HepG2 (cell line): ENCODE measurements at regions not wholly inside any gene's neighbourhood (a gene's known extent, or its start where the extent isn't known, plus 50 kb on each side); places are given as distances from the start of the nearest gene placed in this dataset.

Experiments used
- ATAC-seq: fragments of 200-7000 bp; cut with Tn5 transposase; 3 replicates; pipeline ENCODE4 v1.9.1; 2020; ENCODE audit warnings: mild to moderate bottlenecking, moderate library complexity
- BruUV-seq: library from RNA; stranded (reverse); fragments of 400-500 nt; replicated peaks from 2 replicates; lab custom pipeline; 2021; lab: Mats Ljungman, UMichigan
- CTCF ChIA-PET: fragments of 300-600 bp; formaldehyde crosslinking; extraction: SDS; loops from one replicate; lab custom pipeline; 2021; ENCODE audit warnings: low total read pairs, inconsistent platforms, low intra/inter-chr PET ratio; lab: Yijun Ruan, JAX
- POLR2A ChIA-PET: fragments of 350-600 bp; sonication (Branson Sonifier 250); formaldehyde crosslinking; loops from one replicate; lab custom pipeline; 2020; ENCODE audit warnings: antibody characterized with exemption, inconsistent platforms; lab: Yijun Ruan, JAX
- DNase-seq: peaks from one replicate; pipeline ENCODE4 v3.0.0-alpha.2; 2015; ENCODE audit warnings: low spot score
- FAIRE-seq: peaks from 3 replicates; lab custom pipeline; 2011; peaks lifted over from hg19 to GRCh38; lab: Jason Lieb, UNC
- H2AFZ ChIP-seq: one replicate; pipeline ENCODE4 v1.6.1; 2011; ENCODE audit warnings: low read length, inconsistent platforms
- H3K27ac ChIP-seq: fragments of 300-600 bp; 3 replicates; pipeline ENCODE4 v1.8.0; 2011; ENCODE audit warnings: mixed run types, mild to moderate bottlenecking, mixed read lengths, low read length, inconsistent platforms; ENCODE audit not compliant: insufficient read depth; ENCODE audit errors: extremely low read length
- H3K27me3 ChIP-seq, 2 experiments: fragments of 200-600 bp in 1 of 2; 2 replicates in 1 of 2; 3 replicates in 1 of 2; pipeline versions ENCODE4 v1.6.0 to v1.8.0; 2011; ENCODE audit warnings: low read length in 2 of 2, mild to moderate bottlenecking in 2 of 2, moderate library complexity in 2 of 2, inconsistent platforms in 1 of 2; ENCODE audit not compliant: insufficient read depth in 2 of 2, control insufficient read depth in 1 of 2
- H3K36me3 ChIP-seq, 2 experiments: fragments of 200-600 bp in 1 of 2; replicated peaks in 1 of 2; 2 replicates in 1 of 2; 3 replicates in 1 of 2; pipeline versions ENCODE4 v1.5.1 to v1.8.0; 2011; ENCODE audit warnings: low read length in 2 of 2, inconsistent platforms in 1 of 2; ENCODE audit not compliant: insufficient read depth in 2 of 2, control insufficient read depth in 1 of 2
- H3K4me1 ChIP-seq: 2 replicates; pipeline ENCODE4 v1.5.1; 2012; ENCODE audit warnings: low read length, inconsistent platforms; ENCODE audit not compliant: insufficient read depth
- H3K4me2 ChIP-seq: 2 replicates; pipeline ENCODE4 v1.6.0; 2011; ENCODE audit warnings: low read depth, low read length, inconsistent platforms
- H3K4me3 ChIP-seq, 3 experiments: fragments of 200-600 bp in 1 of 3; sonication (generic), shearing (Covaris generic) in 1 of 3; replicated peaks in 1 of 3; 2 replicates each; pipeline ENCODE4 v1.5.1; 2011 to 2016; ENCODE audit warnings: low read length in 3 of 3, inconsistent platforms in 2 of 3, low read depth in 2 of 3, mild to moderate bottlenecking in 2 of 3, control low read depth in 1 of 3, mixed read lengths in 1 of 3; ENCODE audit not compliant: insufficient read depth in 1 of 3
- H3K79me2 ChIP-seq: one replicate; pipeline ENCODE4 v1.6.1; 2011; ENCODE audit warnings: low read length, inconsistent platforms; ENCODE audit not compliant: insufficient read depth
- H3K9ac ChIP-seq: 2 replicates; pipeline ENCODE4 v1.6.0; 2011; ENCODE audit warnings: mild to moderate bottlenecking, low read depth, low read length, inconsistent platforms; ENCODE audit not compliant: insufficient read depth
- H3K9me3 ChIP-seq: 2 replicates; pipeline ENCODE4 v1.5.1; 2012; ENCODE audit warnings: mild to moderate bottlenecking, low read length
- H4K20me1 ChIP-seq: 2 replicates; pipeline ENCODE4 v1.6.0; 2011; ENCODE audit warnings: inconsistent platforms, mild to moderate bottlenecking, low read length, moderate library complexity; ENCODE audit not compliant: insufficient read depth
- ARHGAP35 ChIP-seq: sonication (generic); formaldehyde crosslinking; IDR thresholded peaks from 2 replicates; pipeline ENCODE4 v1.9.0; 2022; ENCODE audit warnings: mild to moderate bottlenecking, inconsistent platforms, moderate library complexity, missing genetic modification reagents, borderline replicate concordance
- ZFP41 ChIP-seq: sonication (generic); formaldehyde crosslinking; IDR thresholded peaks from 2 replicates; pipeline ENCODE4 v1.4.0; 2020; ENCODE audit warnings: mild to moderate bottlenecking, missing genetic modification reagents, borderline replicate concordance
- WGBS: methylation state at CpG from one replicate; pipeline ENCODE4 v1.1.6; 2017; ENCODE audit warnings: low lambda C conversion rate; 5-methylcytosine and 5-hydroxymethylcytosine counted together
- in situ Hi-C: cut with HindIII; loops from 2 replicates; pipeline ENCODE4 v1.10.0; 2017; ENCODE audit warnings: low pct_unique_long_range_greater_than_20kb; ENCODE audit not compliant: extremely low pct_ligation_motif_present
- intact Hi-C: fragments of 100-400 bp; cut with micrococcal nuclease; formaldehyde crosslinking; loops from one replicate; pipeline ENCODE4 v1.10.0; 2022; ENCODE audit not compliant: unreplicated experiment
- TF ChIP-seq, protein P1 (sequence below), 2 experiments: sonication (generic) in 1 of 2; formaldehyde crosslinking in 1 of 2; IDR thresholded peaks; 2 replicates each; pipeline versions ENCODE4 v1.6.1 to v1.9.0; 2014 to 2022; ENCODE audit warnings: antibody characterized with exemption in 1 of 2, borderline replicate concordance in 1 of 2, inconsistent platforms in 1 of 2, low read depth in 1 of 2, missing genetic modification reagents in 1 of 2
- TF ChIP-seq, protein P2 (sequence below): sonication (generic); formaldehyde crosslinking; IDR thresholded peaks from 2 replicates; pipeline ENCODE4 v1.4.0; 2020; ENCODE audit warnings: mild to moderate bottlenecking, missing genetic modification reagents, borderline replicate concordance
- TF ChIP-seq, protein P3 (sequence below): sonication (generic); formaldehyde crosslinking; conservative IDR thresholded peaks from 2 replicates; pipeline ENCODE4 v1.8.0; 2022; ENCODE audit warnings: missing genetic modification reagents
- TF ChIP-seq, protein P4 (sequence below): sonication (generic); formaldehyde crosslinking; IDR thresholded peaks from 2 replicates; pipeline ENCODE4 v1.9.0; 2021; ENCODE audit warnings: missing genetic modification reagents, borderline replicate concordance

DNA sequence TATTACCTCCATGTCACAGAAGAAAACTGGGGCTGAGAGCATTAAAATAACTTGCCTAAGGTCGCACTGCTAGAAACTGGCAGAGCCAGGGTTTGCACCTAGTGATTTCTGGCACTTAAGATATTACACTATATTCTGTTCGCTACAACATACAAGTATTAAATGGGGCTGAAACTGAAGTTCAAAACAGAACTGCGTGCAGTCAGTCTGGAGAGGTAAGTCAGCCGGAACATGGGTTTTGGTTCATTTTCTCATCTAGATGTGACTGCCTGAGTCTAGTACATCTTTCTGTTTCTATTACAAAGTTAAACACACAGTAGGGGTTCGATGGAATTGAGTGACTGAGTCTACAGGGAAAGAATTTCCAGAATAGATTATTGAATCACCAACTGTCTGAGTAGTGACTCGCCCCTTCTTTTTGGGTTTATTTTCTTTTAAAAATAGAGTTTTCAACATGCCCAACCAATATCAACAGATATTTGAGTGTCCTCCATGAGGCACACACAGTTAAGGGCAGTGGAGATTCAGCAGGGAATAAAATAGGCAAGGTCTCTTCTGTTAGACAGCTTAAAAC is 150.8 kb downstream of the RNF152 start:
- H3K27me3 ChIP-seq, result no peaks in the 10 kb centered on the region; a peak in 1 of 5 replicates
- intact Hi-C loops, result no loop called here
- FAIRE-seq (no peak), DNase-seq (no peak), ATAC-seq (no peak)
- no peak overlapping the region for H3K27ac ChIP-seq
- no peaks in the 10 kb centered on the region for H4K20me1 ChIP-seq
- no peak overlapping the region for H2AFZ ChIP-seq
- no TSS peak for BruUV-seq
- no peaks in the 10 kb centered on the region for H3K79me2 ChIP-seq
- H3K9ac ChIP-seq, result no peak overlapping the region
- H3K4me2 ChIP-seq, result no peak overlapping the region
- no peaks in the 10 kb centered on the region for H3K4me1 ChIP-seq
- WGBS, result 2% methylated on average over 6 of the region's 6 CpGs
- H3K36me3 ChIP-seq, result no peaks in the 10 kb centered on the region
- H3K4me3 ChIP-seq, result no peak overlapping the region
- ChIA-PET POLR2A (no interaction called here), CTCF (no interaction called here)
- no peaks in the 10 kb centered on the region for H3K9me3 ChIP-seq
- in situ Hi-C loops, result no loop called here
- TF ChIP-seq ARHGAP35 (CRISPR knock-in tag) (no peak), ZFP41 (CRISPR knock-in tag) (no peak)
- TF ChIP-seq, protein P1, sequence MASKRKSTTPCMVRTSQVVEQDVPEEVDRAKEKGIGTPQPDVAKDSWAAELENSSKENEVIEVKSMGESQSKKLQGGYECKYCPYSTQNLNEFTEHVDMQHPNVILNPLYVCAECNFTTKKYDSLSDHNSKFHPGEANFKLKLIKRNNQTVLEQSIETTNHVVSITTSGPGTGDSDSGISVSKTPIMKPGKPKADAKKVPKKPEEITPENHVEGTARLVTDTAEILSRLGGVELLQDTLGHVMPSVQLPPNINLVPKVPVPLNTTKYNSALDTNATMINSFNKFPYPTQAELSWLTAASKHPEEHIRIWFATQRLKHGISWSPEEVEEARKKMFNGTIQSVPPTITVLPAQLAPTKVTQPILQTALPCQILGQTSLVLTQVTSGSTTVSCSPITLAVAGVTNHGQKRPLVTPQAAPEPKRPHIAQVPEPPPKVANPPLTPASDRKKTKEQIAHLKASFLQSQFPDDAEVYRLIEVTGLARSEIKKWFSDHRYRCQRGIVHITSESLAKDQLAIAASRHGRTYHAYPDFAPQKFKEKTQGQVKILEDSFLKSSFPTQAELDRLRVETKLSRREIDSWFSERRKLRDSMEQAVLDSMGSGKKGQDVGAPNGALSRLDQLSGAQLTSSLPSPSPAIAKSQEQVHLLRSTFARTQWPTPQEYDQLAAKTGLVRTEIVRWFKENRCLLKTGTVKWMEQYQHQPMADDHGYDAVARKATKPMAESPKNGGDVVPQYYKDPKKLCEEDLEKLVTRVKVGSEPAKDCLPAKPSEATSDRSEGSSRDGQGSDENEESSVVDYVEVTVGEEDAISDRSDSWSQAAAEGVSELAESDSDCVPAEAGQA (IDR thresholded peaks at IDR 0.05; ENCODE audit: low read depth), result no peak
- TF ChIP-seq, protein P1 (CRISPR knock-in tag; IDR thresholded peaks at IDR 0.05; ENCODE audit: borderline replicate concordance), result no peak
- TF ChIP-seq, protein P2, sequence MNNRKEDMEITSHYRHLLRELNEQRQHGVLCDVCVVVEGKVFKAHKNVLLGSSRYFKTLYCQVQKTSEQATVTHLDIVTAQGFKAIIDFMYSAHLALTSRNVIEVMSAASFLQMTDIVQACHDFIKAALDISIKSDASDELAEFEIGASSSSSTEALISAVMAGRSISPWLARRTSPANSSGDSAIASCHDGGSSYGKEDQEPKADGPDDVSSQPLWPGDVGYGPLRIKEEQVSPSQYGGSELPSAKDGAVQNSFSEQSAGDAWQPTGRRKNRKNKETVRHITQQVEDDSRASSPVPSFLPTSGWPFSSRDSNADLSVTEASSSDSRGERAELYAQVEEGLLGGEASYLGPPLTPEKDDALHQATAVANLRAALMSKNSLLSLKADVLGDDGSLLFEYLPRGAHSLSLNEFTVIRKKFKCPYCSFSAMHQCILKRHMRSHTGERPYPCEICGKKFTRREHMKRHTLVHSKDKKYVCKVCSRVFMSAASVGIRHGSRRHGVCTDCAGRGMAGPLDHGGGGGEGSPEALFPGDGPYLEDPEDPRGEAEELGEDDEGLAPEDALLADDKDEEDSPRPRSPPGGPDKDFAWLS (CRISPR knock-in tag), result no peak
- TF ChIP-seq, protein P3, sequence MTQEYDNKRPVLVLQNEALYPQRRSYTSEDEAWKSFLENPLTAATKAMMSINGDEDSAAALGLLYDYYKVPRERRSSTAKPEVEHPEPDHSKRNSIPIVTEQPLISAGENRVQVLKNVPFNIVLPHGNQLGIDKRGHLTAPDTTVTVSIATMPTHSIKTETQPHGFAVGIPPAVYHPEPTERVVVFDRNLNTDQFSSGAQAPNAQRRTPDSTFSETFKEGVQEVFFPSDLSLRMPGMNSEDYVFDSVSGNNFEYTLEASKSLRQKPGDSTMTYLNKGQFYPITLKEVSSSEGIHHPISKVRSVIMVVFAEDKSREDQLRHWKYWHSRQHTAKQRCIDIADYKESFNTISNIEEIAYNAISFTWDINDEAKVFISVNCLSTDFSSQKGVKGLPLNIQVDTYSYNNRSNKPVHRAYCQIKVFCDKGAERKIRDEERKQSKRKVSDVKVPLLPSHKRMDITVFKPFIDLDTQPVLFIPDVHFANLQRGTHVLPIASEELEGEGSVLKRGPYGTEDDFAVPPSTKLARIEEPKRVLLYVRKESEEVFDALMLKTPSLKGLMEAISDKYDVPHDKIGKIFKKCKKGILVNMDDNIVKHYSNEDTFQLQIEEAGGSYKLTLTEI (CRISPR knock-in tag), result no peak
- TF ChIP-seq, protein P4, sequence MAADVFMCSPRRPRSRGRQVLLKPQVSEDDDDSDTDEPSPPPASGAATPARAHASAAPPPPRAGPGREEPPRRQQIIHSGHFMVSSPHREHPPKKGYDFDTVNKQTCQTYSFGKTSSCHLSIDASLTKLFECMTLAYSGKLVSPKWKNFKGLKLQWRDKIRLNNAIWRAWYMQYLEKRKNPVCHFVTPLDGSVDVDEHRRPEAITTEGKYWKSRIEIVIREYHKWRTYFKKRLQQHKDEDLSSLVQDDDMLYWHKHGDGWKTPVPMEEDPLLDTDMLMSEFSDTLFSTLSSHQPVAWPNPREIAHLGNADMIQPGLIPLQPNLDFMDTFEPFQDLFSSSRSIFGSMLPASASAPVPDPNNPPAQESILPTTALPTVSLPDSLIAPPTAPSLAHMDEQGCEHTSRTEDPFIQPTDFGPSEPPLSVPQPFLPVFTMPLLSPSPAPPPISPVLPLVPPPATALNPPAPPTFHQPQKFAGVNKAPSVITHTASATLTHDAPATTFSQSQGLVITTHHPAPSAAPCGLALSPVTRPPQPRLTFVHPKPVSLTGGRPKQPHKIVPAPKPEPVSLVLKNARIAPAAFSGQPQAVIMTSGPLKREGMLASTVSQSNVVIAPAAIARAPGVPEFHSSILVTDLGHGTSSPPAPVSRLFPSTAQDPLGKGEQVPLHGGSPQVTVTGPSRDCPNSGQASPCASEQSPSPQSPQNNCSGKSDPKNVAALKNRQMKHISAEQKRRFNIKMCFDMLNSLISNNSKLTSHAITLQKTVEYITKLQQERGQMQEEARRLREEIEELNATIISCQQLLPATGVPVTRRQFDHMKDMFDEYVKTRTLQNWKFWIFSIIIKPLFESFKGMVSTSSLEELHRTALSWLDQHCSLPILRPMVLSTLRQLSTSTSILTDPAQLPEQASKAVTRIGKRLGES (CRISPR knock-in tag), result no peak
